ENCODE measurements at regions not wholly inside any gene's neighbourhood (a gene's known extent, or its start where the extent isn't known, plus 50 kb on each side); places are given as distances from the start of the nearest gene placed in this dataset.

DNA sequence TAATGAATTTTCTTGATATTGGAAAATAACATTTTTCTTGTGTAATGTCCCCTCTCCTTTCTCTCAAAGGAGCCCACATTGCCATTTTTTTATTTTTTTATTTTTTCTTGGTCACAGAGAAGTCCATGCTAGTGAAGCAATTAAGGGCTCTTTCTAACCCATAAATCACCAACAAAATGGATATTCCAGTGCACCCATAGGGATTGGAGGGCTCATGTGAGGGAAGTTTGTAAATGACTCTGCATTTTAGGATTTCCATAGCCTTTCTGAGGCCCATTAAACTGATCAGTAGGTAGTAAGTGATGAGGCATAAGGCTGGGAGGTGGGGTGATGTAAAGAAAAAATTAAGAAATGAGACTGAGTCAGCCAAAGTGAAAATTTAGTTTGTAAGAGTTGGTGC, 55.9 kb upstream of the JAK1 start:
- TF ChIP-seq, protein P1, sequence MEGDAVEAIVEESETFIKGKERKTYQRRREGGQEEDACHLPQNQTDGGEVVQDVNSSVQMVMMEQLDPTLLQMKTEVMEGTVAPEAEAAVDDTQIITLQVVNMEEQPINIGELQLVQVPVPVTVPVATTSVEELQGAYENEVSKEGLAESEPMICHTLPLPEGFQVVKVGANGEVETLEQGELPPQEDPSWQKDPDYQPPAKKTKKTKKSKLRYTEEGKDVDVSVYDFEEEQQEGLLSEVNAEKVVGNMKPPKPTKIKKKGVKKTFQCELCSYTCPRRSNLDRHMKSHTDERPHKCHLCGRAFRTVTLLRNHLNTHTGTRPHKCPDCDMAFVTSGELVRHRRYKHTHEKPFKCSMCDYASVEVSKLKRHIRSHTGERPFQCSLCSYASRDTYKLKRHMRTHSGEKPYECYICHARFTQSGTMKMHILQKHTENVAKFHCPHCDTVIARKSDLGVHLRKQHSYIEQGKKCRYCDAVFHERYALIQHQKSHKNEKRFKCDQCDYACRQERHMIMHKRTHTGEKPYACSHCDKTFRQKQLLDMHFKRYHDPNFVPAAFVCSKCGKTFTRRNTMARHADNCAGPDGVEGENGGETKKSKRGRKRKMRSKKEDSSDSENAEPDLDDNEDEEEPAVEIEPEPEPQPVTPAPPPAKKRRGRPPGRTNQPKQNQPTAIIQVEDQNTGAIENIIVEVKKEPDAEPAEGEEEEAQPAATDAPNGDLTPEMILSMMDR (IDR thresholded peaks at IDR 0.05), result no peak
- TF ChIP-seq POLR2A (IDR thresholded peaks at IDR 0.05), result no peak
